ENCODE measurements at regions not wholly inside any gene's neighbourhood (a gene's known extent, or its start where the extent isn't known, plus 50 kb on each side); places are given as distances from the start of the nearest gene placed in this dataset.

GRCh38 chr17:51548125-51548524 is 287.8 kb downstream of the UTP18 start:
- H3K27ac ChIP-seq = no peak overlapping the region
- TF ChIP-seq ZFX (IDR thresholded peaks at IDR 0.05) (no peak), CTCF (conservative IDR thresholded peaks at IDR 0.05) (no peak)

GRCh38 chr17:51555153-51555552 is 294.8 kb downstream of the UTP18 start:
- no peak overlapping the region for H3K27ac ChIP-seq
- no peak for TF ChIP-seq CTCF (conservative IDR thresholded peaks at IDR 0.05)
- TF ChIP-seq ZFX (IDR thresholded peaks at IDR 0.05) = no peak

GRCh38 chr17:51559778-51560177 is 299.4 kb downstream of the UTP18 start:
- H3K27ac ChIP-seq = no peak overlapping the region
- TF ChIP-seq CTCF (conservative IDR thresholded peaks at IDR 0.05) (no peak), ZFX (IDR thresholded peaks at IDR 0.05) (no peak)

GRCh38 chr17:51560398-51560797 is 300.1 kb downstream of the UTP18 start:
- TF ChIP-seq ZFX (IDR thresholded peaks at IDR 0.05) (no peak), CTCF (conservative IDR thresholded peaks at IDR 0.05) (no peak)

GRCh38 chr17:51563961-51564360 is 303.6 kb downstream of the UTP18 start:
- H3K27ac ChIP-seq = no peak overlapping the region

More at GRCh38 chr17:51560398-51560797, 300.1 kb downstream of the UTP18 start:
- no peak overlapping the region for H3K27ac ChIP-seq

GRCh38 chr17:51572115-51572514 is 311.8 kb downstream of the UTP18 start:
- TF ChIP-seq ZFX (IDR thresholded peaks at IDR 0.05) = no peak
- TF ChIP-seq CTCF (conservative IDR thresholded peaks at IDR 0.05) = no peak
- H3K27ac ChIP-seq = no peak overlapping the region

More at GRCh38 chr17:51563961-51564360, 303.6 kb downstream of the UTP18 start:
- TF ChIP-seq ZFX (IDR thresholded peaks at IDR 0.05) (no peak), CTCF (conservative IDR thresholded peaks at IDR 0.05) (no peak)
